Right kidney (tissue), 1 donor: ENCODE measurements at regions not wholly inside any gene's neighbourhood (a gene's known extent, or its start where the extent isn't known, plus 50 kb on each side); places are given as distances from the start of the nearest gene placed in this dataset.
"Not testable (repeated sequence)": the region's sequence is repeated elsewhere in the genome, so short reads cannot be mapped to it uniquely, and the experiment has no call there.

Source experiments
- DNase-seq: peaks from one replicate; pipeline ENCODE4 v3.0.0-alpha.2; 2016

- DNase-seq = no peak
Observed at GRCh38 chr20:4341804-4342485, 92.9 kb upstream of the ADRA1D start.

- DNase-seq = no peak
Observed at GRCh38 chr20:4335722-4336121, 86.6 kb upstream of the ADRA1D start.

GRCh38 chr20:4332121-4332860 lies 83.2 kb upstream of the ADRA1D start:
- DNase-seq = no peak

- DNase-seq = no peak
Observed at GRCh38 chr20:4330011-4330410, 80.9 kb upstream of the ADRA1D start.

GRCh38 chr20:4329232-4329631 lies 80.1 kb upstream of the ADRA1D start:
- no peak for DNase-seq

GRCh38 chr20:4328541-4328940 lies 79.5 kb upstream of the ADRA1D start:
- DNase-seq = no peak

- no peak for DNase-seq
Observed at GRCh38 chr20:4327956-4328355, 78.9 kb upstream of the ADRA1D start.

- no peak for DNase-seq
Observed at GRCh38 chr20:4326195-4327065, 77.3 kb upstream of the ADRA1D start.

GRCh38 chr20:4325548-4326187 lies 76.6 kb upstream of the ADRA1D start:
- DNase-seq = no peak

- no peak for DNase-seq
Observed at GRCh38 chr20:4324611-4325243, 75.6 kb upstream of the ADRA1D start.

- no peak for DNase-seq
Observed at GRCh38 chr20:4322499-4322898, 73.4 kb upstream of the ADRA1D start.

- no peak for DNase-seq
Observed at GRCh38 chr20:4320291-4320690, 71.2 kb upstream of the ADRA1D start.

- no peak for DNase-seq
Observed at GRCh38 chr20:4318891-4319290, 69.8 kb upstream of the ADRA1D start.

- DNase-seq = not testable (repeated sequence)
Observed at GRCh38 chr20:4310616-4311015, 61.5 kb upstream of the ADRA1D start.

- no peak for DNase-seq
Observed at GRCh38 chr20:4306206-4306605, 57.1 kb upstream of the ADRA1D start.

- no peak for DNase-seq
Observed at GRCh38 chr20:4305091-4305490, 56.0 kb upstream of the ADRA1D start.

- no peak for DNase-seq
Observed at GRCh38 chr20:4304601-4305000, 55.5 kb upstream of the ADRA1D start.

- DNase-seq = no peak
Observed at GRCh38 chr20:4303136-4303535, 54.0 kb upstream of the ADRA1D start.

- no peak for DNase-seq
Observed at GRCh38 chr20:4300921-4301320, 51.8 kb upstream of the ADRA1D start.

GRCh38 chr20:4300401-4300800 lies 51.3 kb upstream of the ADRA1D start:
- DNase-seq = no peak

GRCh38 chr20:4299773-4300172 lies 50.7 kb upstream of the ADRA1D start:
- DNase-seq = no peak

- DNase-seq = no peak
Observed at GRCh38 chr20:4299216-4299615, 50.1 kb upstream of the ADRA1D start.
